ENCODE measurements at regions not wholly inside any gene's neighbourhood (a gene's known extent, or its start where the extent isn't known, plus 50 kb on each side); places are given as distances from the start of the nearest gene placed in this dataset.

GRCh38 chr15:96796841-96797240, 466.3 kb downstream of the NR2F2 start:
- no peaks in the 10 kb centered on the region for H3K36me3 ChIP-seq
- no peaks in the 10 kb centered on the region for H3K4me1 ChIP-seq
- no peak overlapping the region for H3K4me3 ChIP-seq
- no peak for DNase-seq (ENCODE audit: low spot score)
- TF ChIP-seq CTCF (IDR thresholded peaks at IDR 0.05), result no peak
- H3K9me3 ChIP-seq, result no peaks in the 10 kb centered on the region
- no peak overlapping the region for H3K27ac ChIP-seq
- H3K27me3 ChIP-seq, result no peaks in the 10 kb centered on the region

DNA sequence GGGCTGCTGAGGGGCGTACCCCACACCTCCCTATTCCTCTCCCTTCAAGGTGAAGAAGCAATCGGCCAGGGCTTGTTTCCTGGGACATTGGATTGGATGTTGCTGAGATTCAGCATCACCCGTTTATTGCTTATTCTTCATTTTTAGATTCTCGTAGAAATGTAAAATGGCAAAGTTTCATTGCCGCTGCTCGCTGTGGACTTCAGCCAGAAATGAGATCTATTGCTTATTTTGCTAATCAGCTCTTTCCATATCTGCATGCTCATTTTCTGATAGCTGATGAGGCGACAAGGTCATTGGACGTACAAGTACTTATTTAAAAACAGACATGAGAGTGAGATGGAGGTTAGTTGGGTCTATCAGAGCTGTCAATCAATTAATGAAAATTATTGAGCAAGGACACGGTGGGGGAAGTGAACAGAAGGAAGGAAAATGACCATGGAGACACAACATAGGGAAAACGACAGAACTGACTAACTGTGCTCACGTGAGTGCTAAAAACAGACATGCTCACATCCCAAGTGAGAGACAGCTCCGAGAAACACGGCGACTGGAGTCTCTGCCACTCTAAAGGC, 471.2 kb downstream of the NR2F2 start:
- Histone ChIP-seq H3K4me3 (no peak overlapping the region), H3K9me3 (no peaks in the 10 kb centered on the region), H3K27me3 (no peaks in the 10 kb centered on the region), H3K36me3 (no peaks in the 10 kb centered on the region), H3K27ac (no peak overlapping the region), H3K4me1 (no peaks in the 10 kb centered on the region)
- no peak for DNase-seq (ENCODE audit: low spot score)
- no peak for TF ChIP-seq CTCF (IDR thresholded peaks at IDR 0.05)

GRCh38 chr15:96802611-96803255, 472.2 kb downstream of the NR2F2 start:
- Histone ChIP-seq H3K9me3 (no peaks in the 10 kb centered on the region), H3K27ac (no peak overlapping the region), H3K27me3 (no peaks in the 10 kb centered on the region), H3K4me1 (no peaks in the 10 kb centered on the region), H3K4me3 (no peak overlapping the region), H3K36me3 (no peaks in the 10 kb centered on the region)
- no peak for DNase-seq (ENCODE audit: low spot score)
- TF ChIP-seq CTCF (IDR thresholded peaks at IDR 0.05), result no peak

DNA sequence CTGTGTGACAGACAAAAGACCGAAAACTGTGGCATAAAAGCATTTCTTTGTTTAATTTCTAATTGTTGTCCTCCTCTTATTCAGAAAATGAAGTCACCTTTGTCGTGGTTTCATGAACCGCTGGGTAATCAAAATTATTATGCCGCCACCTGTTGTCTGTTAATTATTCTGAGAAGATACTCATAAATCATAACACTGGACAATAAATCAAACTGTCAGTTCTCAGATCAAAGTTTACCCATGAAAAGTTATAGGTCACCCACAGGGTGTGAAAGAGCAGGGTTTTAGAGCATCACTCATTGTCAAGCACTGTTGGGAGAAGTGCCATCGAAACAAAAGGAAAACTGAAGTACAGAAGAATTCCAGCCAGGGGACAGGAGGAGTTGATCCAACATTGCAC, 474.3 kb downstream of the NR2F2 start:
- Histone ChIP-seq H3K4me3 (no peak overlapping the region), H3K9me3 (no peaks in the 10 kb centered on the region), H3K27me3 (no peaks in the 10 kb centered on the region), H3K36me3 (no peaks in the 10 kb centered on the region), H3K27ac (no peak overlapping the region), H3K4me1 (no peaks in the 10 kb centered on the region)
- no peak for DNase-seq (ENCODE audit: low spot score)
- TF ChIP-seq CTCF (IDR thresholded peaks at IDR 0.05), result no peak

DNA sequence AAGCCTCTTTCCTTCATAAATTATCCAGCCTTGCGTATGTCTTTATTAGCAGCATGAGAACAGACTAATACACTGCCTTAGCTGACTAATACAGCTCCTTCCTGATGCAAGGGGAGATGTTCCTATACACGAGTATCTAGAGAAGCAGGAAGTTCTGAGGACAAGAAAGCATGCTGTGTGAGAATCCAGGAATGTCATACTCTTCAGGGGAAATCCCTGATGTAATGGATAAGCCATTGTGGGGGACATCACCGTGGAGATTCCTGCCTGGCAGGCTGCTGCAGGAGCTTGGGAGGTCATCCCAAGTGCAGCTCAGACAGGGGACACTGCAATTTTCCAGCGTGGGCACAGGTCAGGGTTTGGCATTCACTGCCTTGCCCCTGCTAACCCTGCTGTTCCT, 476.9 kb downstream of the NR2F2 start:
- Histone ChIP-seq H3K9me3 (no peaks in the 10 kb centered on the region), H3K27ac (no peak overlapping the region), H3K36me3 (no peaks in the 10 kb centered on the region), H3K27me3 (no peaks in the 10 kb centered on the region), H3K4me3 (no peak overlapping the region), H3K4me1 (no peaks in the 10 kb centered on the region)
- no peak for TF ChIP-seq CTCF (IDR thresholded peaks at IDR 0.05)
- DNase-seq (ENCODE audit: low spot score), result no peak

DNA sequence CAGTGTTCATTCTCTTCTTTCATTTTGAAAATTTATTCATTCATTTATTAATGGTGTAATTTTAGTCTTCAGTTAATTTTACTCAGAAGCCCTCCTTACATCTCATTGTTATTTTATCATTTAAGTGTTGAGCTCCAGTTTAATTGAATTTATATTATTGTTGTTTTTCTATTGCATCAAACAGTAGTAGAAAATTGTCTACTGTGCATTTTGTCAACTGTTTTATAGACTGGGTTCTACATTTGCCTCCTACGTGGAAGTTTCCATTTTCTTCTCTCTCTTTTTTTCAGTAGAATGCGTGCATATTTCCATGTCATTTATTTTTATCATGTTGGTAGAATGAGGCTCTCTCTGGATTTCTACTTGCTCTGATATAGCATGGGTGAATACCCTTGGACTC, 487.4 kb downstream of the NR2F2 start:
- TF ChIP-seq CTCF (IDR thresholded peaks at IDR 0.05), result no peak
- no peak for DNase-seq (ENCODE audit: low spot score)
- Histone ChIP-seq H3K4me1 (no peaks in the 10 kb centered on the region), H3K27me3 (no peaks in the 10 kb centered on the region), H3K4me3 (no peak overlapping the region), H3K9me3 (no peaks in the 10 kb centered on the region), H3K27ac (no peak overlapping the region), H3K36me3 (no peaks in the 10 kb centered on the region)
